KMS-11 (cell line): ENCODE measurements at regions not wholly inside any gene's neighbourhood (a gene's known extent, or its start where the extent isn't known, plus 50 kb on each side); places are given as distances from the start of the nearest gene placed in this dataset.

Experiments used
- H2AFZ ChIP-seq: fragments of 200-600 bp; sonication (generic); 2 replicates; pipeline ENCODE4 v1.6.1; 2016; ENCODE audit warnings: antibody characterized with exemption, mixed run types, low read depth
- H3K27ac ChIP-seq: fragments of 200-600 bp; sonication (generic); 2 replicates; pipeline ENCODE4 v1.6.1; 2016; ENCODE audit warnings: mild to moderate bottlenecking, mixed run types
- H3K27me3 ChIP-seq: fragments of 200-600 bp; sonication (generic); 2 replicates; pipeline ENCODE4 v1.6.1; 2017; ENCODE audit warnings: mild to moderate bottlenecking, low read depth, mixed run types, moderate library complexity; ENCODE audit not compliant: insufficient read depth
- H3K36me3 ChIP-seq: fragments of 200-600 bp; sonication (generic); 2 replicates; pipeline ENCODE4 v1.6.1; 2017; ENCODE audit warnings: mild to moderate bottlenecking, mixed run types; ENCODE audit not compliant: insufficient read depth
- H3K4me1 ChIP-seq: fragments of 200-600 bp; sonication (generic); 2 replicates; pipeline ENCODE4 v1.6.1; 2016; ENCODE audit warnings: mild to moderate bottlenecking, low read depth, mixed run types; ENCODE audit not compliant: poor library complexity, severe bottlenecking
- H3K4me2 ChIP-seq: fragments of 200-600 bp; sonication (generic); 2 replicates; pipeline ENCODE4 v1.7.0; 2016; ENCODE audit warnings: mild to moderate bottlenecking, mixed run types
- H3K4me3 ChIP-seq: fragments of 200-600 bp; sonication (generic); IDR thresholded peaks from 2 replicates; pipeline ENCODE4 v1.6.1; 2017; ENCODE audit warnings: low read depth, low read length, mixed read lengths; ENCODE audit not compliant: insufficient read depth
- H3K79me2 ChIP-seq: fragments of 200-600 bp; sonication (generic); 2 replicates; pipeline ENCODE4 v1.6.1; 2016; ENCODE audit warnings: low read depth, mixed run types; ENCODE audit not compliant: insufficient read depth
- H3K9ac ChIP-seq: fragments of 200-600 bp; sonication (generic); 2 replicates; pipeline ENCODE4 v1.6.1; 2016; ENCODE audit warnings: mild to moderate bottlenecking, mixed run types
- H4K20me1 ChIP-seq: fragments of 200-600 bp; sonication (generic); 2 replicates; pipeline ENCODE4 v1.6.1; 2016; ENCODE audit warnings: mild to moderate bottlenecking, mixed run types; ENCODE audit not compliant: insufficient read depth
- TF ChIP-seq, protein P1 (sequence below): fragments of 200-600 bp; sonication (generic); conservative IDR thresholded peaks from 2 replicates; pipeline ENCODE4 v1.6.1; 2017; ENCODE audit warnings: low read depth, mild to moderate bottlenecking, antibody characterized with exemption, low read length, moderate library complexity, mixed read lengths

DNA sequence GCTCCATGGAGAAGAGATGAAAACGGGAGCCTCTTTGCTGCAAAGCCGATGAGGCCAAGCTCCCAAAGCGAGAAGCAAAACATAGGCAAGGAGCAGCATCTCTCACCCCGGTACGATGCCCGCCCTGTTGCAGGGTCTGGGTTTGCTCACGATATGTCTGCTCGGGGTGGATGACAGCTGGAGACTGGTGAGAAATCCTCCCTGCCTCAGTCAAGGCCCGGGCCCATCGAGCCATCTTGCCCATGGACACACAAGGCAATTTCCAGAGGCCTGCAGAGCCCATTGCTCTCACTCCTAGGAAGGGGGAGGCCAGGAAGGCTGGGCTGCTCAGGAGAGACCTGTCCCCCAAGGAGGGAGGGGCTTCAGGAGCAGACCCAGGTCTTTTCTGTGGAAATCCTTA is 391.7 kb upstream of the SHH start:
- TF ChIP-seq, protein P1, sequence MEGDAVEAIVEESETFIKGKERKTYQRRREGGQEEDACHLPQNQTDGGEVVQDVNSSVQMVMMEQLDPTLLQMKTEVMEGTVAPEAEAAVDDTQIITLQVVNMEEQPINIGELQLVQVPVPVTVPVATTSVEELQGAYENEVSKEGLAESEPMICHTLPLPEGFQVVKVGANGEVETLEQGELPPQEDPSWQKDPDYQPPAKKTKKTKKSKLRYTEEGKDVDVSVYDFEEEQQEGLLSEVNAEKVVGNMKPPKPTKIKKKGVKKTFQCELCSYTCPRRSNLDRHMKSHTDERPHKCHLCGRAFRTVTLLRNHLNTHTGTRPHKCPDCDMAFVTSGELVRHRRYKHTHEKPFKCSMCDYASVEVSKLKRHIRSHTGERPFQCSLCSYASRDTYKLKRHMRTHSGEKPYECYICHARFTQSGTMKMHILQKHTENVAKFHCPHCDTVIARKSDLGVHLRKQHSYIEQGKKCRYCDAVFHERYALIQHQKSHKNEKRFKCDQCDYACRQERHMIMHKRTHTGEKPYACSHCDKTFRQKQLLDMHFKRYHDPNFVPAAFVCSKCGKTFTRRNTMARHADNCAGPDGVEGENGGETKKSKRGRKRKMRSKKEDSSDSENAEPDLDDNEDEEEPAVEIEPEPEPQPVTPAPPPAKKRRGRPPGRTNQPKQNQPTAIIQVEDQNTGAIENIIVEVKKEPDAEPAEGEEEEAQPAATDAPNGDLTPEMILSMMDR: no peak
- no peaks in the 10 kb centered on the region for H3K36me3 ChIP-seq
- no peaks in the 10 kb centered on the region for H3K79me2 ChIP-seq
- H3K4me1 ChIP-seq: no peaks in the 10 kb centered on the region
- no peak overlapping the region for H2AFZ ChIP-seq
- H3K27me3 ChIP-seq: no peaks in the 10 kb centered on the region
- H3K27ac ChIP-seq: no peak overlapping the region
- no peak overlapping the region for H3K4me2 ChIP-seq
- no peak overlapping the region for H3K4me3 ChIP-seq
- no peaks in the 10 kb centered on the region for H4K20me1 ChIP-seq
- no peak overlapping the region for H3K9ac ChIP-seq

DNA sequence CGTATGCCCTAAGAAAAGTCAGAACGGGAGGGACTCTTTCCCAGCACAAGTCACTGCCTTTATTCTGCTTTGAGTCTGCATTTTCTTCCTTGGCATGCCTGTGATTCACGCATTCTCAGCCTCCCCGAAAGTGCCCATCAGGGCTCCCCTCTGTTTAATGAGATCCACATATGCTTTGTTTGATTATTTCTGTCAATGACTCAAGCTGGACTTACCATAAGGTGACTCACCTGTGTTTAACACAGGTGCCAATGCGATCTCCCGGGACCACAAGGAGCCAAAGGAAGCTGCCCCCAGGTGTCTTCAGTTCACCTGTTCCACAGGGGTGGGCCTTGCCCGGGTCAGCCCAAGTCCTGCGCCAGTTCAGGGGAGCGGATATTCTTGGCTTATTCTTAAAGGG is 386.0 kb upstream of the SHH start:
- TF ChIP-seq, protein P1: no peak
- H2AFZ ChIP-seq: no peak overlapping the region
- no peak overlapping the region for H3K27ac ChIP-seq

DNA sequence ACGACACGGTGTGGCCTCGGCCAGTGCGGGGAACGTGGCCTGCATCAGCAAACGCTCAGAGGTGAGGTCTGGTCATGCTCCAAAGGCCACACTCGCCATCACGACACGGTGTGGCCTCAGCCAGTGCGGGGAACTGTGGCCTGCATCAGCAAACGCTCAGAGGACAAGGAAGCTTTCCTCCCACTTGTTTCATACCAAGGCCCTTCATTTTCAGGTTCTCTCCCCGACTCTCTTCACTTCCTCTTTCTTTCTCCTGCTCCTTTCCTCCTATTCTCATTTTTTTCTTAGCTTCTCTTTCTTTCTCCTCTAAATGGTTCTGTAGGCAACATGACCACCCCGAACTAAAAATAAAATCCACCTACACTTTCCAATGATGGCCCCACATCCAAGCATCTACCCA is 384.4 kb upstream of the SHH start:
- Histone ChIP-seq H3K27ac (no peak overlapping the region), H3K27me3 (no peaks in the 10 kb centered on the region), H3K4me1 (no peaks in the 10 kb centered on the region), H3K79me2 (no peaks in the 10 kb centered on the region), H2AFZ (no peak overlapping the region), H3K4me2 (no peak overlapping the region), H3K36me3 (no peaks in the 10 kb centered on the region), H4K20me1 (no peaks in the 10 kb centered on the region), H3K9ac (no peak overlapping the region), H3K4me3 (no peak overlapping the region)
- TF ChIP-seq, protein P1: no peak

More for the DNA sequence above, 386.0 kb upstream of the SHH start:
- Histone ChIP-seq H3K9ac (no peak overlapping the region), H3K4me1 (no peaks in the 10 kb centered on the region), H3K79me2 (no peaks in the 10 kb centered on the region), H3K27me3 (no peaks in the 10 kb centered on the region), H3K36me3 (no peaks in the 10 kb centered on the region), H3K4me2 (no peak overlapping the region), H4K20me1 (no peaks in the 10 kb centered on the region), H3K4me3 (no peak overlapping the region)

DNA sequence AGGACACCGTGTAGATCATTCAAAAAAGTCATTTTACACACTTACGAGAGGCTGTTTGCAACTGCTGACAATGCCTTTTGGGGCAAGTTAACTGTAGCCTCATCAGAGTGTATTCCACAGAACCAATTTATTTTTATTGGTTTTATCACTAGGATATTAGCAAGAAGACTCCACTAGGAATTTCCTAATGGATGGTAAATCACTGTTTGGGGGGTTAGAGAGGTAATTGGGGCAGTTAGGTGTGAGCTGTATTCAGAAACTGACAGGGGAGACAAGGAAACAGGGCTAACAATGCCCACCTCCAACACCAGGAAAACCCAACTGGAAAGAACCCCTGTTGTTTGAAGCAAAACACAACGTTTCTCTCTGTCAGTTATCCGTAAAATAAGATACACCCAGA is 383.0 kb upstream of the SHH start:
- H3K4me2 ChIP-seq: no peak overlapping the region
- no peaks in the 10 kb centered on the region for H3K79me2 ChIP-seq
- no peaks in the 10 kb centered on the region for H4K20me1 ChIP-seq
- no peaks in the 10 kb centered on the region for H3K36me3 ChIP-seq
- H3K9ac ChIP-seq: no peak overlapping the region
- TF ChIP-seq, protein P1: no peak
- H2AFZ ChIP-seq: no peak overlapping the region
- H3K4me1 ChIP-seq: no peaks in the 10 kb centered on the region
- no peaks in the 10 kb centered on the region for H3K27me3 ChIP-seq
- no peak overlapping the region for H3K27ac ChIP-seq
- no peak overlapping the region for H3K4me3 ChIP-seq

DNA sequence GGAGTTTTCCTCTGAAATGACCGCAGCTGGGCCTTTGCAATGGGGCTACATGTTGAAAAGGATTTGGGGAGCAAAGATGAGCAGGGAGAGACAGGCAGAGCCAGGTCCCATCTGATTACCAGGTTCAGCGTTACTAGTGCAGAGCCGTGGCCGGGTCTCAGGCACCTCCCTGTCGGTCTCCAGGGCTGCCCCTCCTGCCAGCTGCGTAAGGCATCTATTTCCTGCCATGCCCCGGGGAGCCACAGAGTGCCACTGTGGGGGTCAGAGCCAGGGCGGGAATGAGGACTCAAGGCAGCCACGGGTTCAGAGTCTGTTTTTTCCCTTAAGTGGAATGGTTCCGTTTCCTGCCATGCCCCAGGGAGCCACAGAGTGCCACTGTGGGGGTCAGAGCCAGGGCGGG is 382.6 kb upstream of the SHH start:
- H3K4me3 ChIP-seq: no peak overlapping the region
- no peaks in the 10 kb centered on the region for H3K27me3 ChIP-seq
- H3K79me2 ChIP-seq: no peaks in the 10 kb centered on the region
- H3K4me1 ChIP-seq: no peaks in the 10 kb centered on the region
- no peak overlapping the region for H3K9ac ChIP-seq
- H3K27ac ChIP-seq: no peak overlapping the region
- H3K4me2 ChIP-seq: no peak overlapping the region
- no peaks in the 10 kb centered on the region for H4K20me1 ChIP-seq
- TF ChIP-seq, protein P1: no peak
- no peak overlapping the region for H2AFZ ChIP-seq
- no peaks in the 10 kb centered on the region for H3K36me3 ChIP-seq
